PC-3 (cell line): ENCODE measurements at regions not wholly inside any gene's neighbourhood (a gene's known extent, or its start where the extent isn't known, plus 50 kb on each side); places are given as distances from the start of the nearest gene placed in this dataset.
"Not testable (repeated sequence)": the region's sequence is repeated elsewhere in the genome, so short reads cannot be mapped to it uniquely, and the experiment has no call there.

ENCODE experiments used
- CTCF ChIP-seq: fragments of 300-600 bp; sonication (generic); conservative IDR thresholded peaks from 2 replicates; pipeline ENCODE4 v1.5.1; 2017; ENCODE audit warnings: antibody characterized with exemption, low read depth, mild to moderate bottlenecking, low read length
- EZH2 ChIP-seq: fragments of 300-600 bp; sonication (generic); IDR thresholded peaks from one replicate; pipeline ENCODE4 v1.6.1; 2017; ENCODE audit warnings: antibody characterized with exemption, mild to moderate bottlenecking, low read length; ENCODE audit not compliant: unreplicated experiment
- EZH2phosphoT487 ChIP-seq: fragments of 300-600 bp; sonication (generic); IDR thresholded peaks from 2 replicates; pipeline ENCODE4 v1.6.1; 2018; ENCODE audit warnings: mild to moderate bottlenecking, antibody characterized with exemption, low read length, borderline replicate concordance

- TF ChIP-seq EZH2, CTCF, EZH2phosphoT487: not testable (repeated sequence)
Observed at GRCh38 chr6:14389776-14390175, 272.2 kb downstream of the CD83 start.
